ENCODE measurements at regions not wholly inside any gene's neighbourhood (a gene's known extent, or its start where the extent isn't known, plus 50 kb on each side); places are given as distances from the start of the nearest gene placed in this dataset.

DNA sequence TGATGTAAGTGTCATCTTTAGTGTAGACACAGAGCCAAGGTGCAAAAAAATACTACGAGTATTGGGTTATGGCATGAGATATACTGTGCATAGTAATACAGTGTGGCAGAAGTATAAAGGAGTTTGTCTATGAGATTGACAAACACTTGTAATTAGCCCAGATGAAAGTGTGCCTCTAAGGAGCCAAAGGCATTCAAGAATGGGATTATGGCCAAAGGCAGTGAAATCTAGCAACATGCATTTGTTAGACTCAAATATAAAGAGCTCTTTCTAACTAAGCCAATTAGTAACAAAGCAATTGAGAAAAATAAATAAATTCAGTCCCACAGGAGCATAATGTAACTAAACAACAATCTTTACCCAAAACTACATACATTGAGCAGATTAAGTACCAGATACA lies 1761.8 kb downstream of the SUCLG1 start:
- in situ Hi-C loops (cut with MboI; ENCODE audit: low pct_unique_long_range_greater_than_20kb, low sequenced_read_pairs): no loop called here
- DNase-seq: no peak

DNA sequence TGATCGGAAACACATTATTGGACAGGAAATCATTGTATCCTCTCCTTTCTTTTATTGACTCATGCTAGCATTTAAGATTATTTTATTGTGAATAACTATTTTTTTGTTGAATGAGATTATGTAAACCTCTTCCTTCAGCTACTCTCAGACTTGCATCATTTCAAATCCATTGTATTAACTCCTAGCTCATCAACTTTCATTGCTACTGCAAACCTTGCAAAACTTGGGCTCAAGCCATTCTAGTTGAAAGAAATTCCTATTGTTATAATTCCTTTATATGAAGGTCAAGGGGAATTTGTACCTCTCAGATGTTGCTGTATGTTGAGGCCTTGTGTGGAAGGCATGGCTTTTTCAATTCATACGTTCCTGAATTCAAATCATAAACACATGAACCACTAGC lies 1764.6 kb downstream of the SUCLG1 start:
- in situ Hi-C loops (cut with MboI; ENCODE audit: low pct_unique_long_range_greater_than_20kb, low sequenced_read_pairs): no loop called here
- no peak for DNase-seq

DNA sequence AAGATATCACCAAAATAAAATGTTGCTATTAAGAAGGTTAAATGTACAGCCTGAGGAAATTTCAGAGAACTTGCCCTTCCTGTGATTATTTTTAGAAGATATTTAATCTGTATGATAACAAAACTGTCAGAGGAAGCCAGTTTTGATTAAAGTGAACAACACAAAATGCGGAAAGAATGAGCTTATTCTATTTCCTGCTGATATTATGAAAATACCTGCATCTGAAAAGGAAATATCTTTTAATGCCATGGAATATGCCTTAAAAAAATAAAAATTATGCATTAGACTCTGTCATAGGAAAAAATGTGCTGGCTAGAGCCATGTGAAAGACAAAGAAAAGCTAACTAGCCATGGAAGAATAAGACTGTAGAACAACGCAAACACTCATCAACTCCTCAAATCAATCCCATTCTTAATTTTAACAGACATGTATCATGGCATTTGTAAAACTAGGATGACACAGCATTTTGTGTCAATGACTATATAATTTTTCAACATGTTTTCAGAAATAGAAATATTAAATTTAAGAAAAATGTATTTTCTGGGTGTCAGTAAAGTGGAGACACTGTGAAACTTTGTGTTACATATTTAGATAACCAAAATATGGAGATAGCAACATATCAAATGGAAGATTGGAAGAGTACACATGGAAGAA lies 1768.2 kb downstream of the SUCLG1 start:
- DNase-seq: no peak
- in situ Hi-C loops (cut with MboI; ENCODE audit: low pct_unique_long_range_greater_than_20kb, low sequenced_read_pairs): no loop called here

DNA sequence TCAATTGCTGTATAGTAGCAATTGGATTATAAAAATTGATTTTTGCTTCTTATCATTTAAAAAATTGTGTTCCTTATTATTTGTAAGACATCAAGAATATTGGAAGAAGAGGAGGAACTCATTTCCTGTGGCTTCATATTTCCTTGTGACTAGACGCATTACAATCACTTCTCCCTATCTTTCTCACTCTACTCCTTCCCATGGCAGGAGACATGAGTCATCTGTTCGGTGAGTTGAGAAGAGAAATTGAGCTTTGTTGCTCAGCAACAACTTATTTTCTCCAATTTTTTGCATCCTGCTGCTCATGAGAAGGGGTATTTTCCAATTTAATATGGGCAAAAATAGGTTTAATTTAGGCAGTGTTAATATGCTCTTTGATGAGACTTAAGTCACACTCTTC lies 1783.9 kb downstream of the SUCLG1 start:
- in situ Hi-C loops (cut with MboI; ENCODE audit: low pct_unique_long_range_greater_than_20kb, low sequenced_read_pairs): no loop called here
- DNase-seq: no peak

DNA sequence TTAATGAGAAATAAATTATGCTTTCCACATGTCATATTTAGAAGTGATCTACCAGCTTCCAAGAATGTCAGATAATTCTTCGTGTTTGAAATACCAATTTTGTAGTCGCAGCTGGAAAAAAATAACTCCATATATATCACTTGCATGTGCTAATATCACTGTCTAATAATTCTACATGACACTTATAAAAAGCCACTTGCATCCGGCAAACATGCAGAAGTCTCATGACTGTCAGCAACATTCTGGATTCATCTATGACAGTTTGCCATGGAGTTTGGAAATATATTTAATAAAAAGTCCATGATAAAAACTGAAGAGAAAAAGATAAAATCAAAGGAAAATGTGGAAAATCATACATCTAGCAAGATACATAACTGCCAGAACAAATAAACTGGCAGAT lies 1784.4 kb downstream of the SUCLG1 start:
- no peak for DNase-seq
- in situ Hi-C loops (cut with MboI; ENCODE audit: low pct_unique_long_range_greater_than_20kb, low sequenced_read_pairs): no loop called here

DNA sequence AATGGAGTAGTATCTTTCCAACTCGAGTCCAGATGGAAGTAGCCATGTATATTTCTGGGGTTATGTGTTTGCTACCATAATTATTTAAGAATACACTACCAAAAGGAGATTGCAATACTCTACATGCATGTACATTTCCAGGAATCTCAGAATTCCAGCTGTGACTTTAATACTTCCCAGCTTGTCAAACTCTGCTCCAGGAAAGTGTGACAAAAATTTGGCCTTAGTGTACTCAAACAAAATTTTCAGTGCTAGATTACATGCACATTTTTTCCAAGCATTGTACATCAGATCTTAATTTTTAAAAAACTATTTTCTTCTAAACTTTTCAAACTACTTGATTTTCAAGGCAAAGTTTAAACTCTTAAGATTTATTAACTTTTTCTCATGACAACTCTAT lies 1791.6 kb downstream of the SUCLG1 start:
- DNase-seq: no peak
- in situ Hi-C loops (cut with MboI; ENCODE audit: low pct_unique_long_range_greater_than_20kb, low sequenced_read_pairs): no loop called here

DNA sequence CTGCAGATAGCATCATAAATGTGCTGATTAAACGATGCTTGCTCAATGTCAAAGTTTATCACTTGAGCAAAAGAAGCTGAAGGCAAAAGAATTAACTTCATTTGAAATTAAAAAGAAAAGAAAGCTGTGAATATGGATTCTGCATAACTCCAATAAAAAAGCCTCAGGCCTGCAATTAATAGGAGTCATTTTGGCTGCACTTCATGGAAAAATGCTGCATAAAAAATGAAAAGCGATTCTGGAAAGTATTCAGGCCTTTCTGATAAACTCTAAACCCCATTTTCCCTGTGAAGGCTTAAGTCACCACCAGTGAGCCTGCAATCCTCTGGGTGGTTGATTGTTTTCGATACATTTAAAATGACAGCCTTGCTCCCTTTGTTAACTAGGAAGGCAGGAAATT lies 1793.4 kb downstream of the SUCLG1 start:
- in situ Hi-C loops (cut with MboI; ENCODE audit: low pct_unique_long_range_greater_than_20kb, low sequenced_read_pairs): no loop called here

DNA sequence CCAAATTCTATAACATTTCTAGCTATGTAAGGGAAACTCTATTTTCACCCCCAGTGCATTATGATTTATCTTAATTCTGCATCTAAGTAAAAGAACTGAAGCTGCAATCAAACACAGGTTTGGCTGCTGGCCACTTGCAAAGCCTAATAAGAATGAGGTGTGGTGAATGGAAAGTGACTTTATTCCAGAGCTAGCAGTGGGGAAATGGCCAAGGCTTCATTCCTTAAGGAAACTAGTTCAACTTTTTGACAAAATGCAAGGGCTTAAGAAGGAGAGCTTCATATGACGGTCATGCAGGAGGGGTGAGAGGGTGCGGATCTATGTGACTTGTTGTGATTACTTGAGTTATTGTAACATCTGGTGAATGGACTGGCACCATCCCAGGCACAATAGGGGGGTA lies 1802.0 kb downstream of the SUCLG1 start:
- in situ Hi-C loops (cut with MboI; ENCODE audit: low pct_unique_long_range_greater_than_20kb, low sequenced_read_pairs): no loop called here
- no peak for DNase-seq

More for the DNA sequence above, 1793.4 kb downstream of the SUCLG1 start:
- DNase-seq: no peak

DNA sequence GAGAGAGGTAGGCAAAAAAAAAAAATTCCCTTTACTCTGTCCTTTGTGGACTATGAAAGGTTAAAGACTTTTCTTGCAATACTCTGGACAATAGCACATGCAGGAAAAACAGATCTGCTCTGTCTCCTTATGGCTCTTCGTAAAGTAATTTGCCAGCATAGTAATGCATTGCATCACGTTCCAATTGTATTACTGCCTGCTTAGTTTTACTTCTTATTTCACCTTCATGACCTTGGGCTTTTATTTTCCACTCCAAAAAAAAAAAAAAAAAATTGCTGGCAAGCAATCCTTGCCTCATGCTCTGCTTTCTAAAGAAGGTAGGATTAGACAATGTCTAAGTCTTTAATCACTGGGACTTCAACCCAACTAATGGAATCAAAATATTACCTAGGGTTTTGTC lies 1802.7 kb downstream of the SUCLG1 start:
- in situ Hi-C loops (cut with MboI; ENCODE audit: low pct_unique_long_range_greater_than_20kb, low sequenced_read_pairs): no loop called here
- no peak for DNase-seq

DNA sequence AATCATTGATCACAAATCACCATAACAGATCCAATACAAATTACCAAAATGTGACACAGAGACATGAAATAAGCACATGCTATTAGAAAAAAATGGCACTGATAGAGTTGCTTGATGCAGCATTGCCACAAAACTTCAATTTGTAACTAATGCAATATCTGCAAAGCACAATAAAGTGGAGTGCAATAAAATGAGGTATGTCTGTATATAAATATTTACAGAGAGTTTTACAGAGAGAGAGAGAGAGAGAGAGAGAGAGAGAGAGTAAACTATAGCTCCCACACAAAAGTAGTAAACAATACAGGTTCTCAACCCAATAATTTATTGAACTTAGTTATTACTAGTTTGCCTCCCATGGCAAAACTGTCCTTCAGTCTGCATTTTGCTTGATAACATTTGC lies 1807.0 kb downstream of the SUCLG1 start:
- in situ Hi-C loops (cut with MboI; ENCODE audit: low pct_unique_long_range_greater_than_20kb, low sequenced_read_pairs): no loop called here
- no peak for DNase-seq

DNA sequence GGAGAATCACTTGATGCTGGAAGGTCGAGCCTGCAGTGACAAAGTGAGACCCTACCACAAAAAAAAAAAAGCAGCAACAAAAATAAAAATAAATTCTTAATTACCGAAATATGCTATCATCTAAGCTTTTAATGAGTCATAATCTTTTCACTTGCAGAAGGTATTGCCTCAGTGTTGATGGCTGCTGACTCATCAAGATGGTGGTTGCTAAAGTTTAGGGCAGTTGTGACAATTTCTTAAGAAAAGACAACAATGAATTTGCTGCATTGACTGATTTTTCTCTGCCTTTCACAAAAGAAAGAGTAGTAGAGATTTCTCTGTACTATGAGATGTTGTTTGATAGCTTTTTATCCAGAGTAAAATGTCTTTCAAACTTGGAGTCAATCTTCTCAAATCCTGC lies 1809.0 kb downstream of the SUCLG1 start:
- in situ Hi-C loops (cut with MboI; ENCODE audit: low pct_unique_long_range_greater_than_20kb, low sequenced_read_pairs): no loop called here
- DNase-seq: no peak

DNA sequence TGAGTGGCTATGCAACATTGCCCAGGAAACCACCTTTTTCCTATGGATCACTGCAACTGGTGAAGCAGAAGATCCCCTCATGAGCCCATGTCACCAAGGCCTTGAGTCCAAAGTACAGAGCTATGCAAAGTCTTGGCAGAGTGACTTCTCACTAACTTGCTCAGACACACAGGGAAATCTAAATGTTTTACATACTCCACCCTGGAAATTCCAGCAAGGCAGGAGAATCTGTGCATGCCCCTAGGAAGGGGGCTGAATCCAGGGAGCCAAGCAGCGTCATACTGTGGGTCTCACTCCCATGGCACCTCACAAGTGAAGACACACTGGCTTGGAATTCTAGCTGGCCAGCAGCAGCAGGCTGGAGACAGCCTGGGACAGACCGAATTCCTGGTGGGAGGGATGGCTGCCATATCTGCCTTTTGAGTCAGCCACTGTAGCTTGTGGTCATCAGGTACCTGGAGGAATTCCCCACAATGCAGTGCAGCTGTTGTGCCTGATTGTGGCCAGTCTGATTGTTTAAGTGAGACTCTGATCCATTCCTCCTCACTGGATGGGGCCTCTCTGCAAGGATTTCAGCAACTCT lies 1817.4 kb downstream of the SUCLG1 start:
- no peak for DNase-seq
- in situ Hi-C loops (cut with MboI; ENCODE audit: low pct_unique_long_range_greater_than_20kb, low sequenced_read_pairs): no loop called here

DNA sequence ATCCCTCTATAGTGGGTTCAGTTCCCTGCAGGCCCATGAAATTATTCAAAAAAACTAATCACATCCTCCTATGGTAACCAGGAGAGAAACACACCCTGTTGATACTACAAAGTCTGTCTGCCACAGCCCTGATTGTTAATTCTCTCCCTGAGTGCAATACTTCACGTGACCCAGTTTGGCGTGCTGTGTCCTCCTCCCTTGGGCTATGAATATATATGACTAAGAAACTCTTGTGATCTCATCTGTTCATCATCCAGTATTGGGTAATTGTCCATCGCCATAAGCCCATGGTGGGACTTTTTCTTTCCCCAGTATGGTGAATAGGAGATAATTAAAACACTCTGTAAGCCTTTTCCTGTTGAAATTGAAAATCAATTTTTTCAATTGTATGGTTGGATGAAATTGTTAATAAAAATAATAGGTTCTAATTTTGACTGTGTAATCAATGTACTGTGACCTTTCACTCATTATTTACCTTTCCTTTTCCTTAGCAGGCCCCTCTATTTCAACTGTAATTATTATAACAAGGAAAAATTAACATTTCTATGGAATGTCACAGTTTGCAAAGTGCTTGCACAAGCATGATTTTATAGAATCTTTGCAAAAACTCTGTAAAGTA lies 1822.6 kb downstream of the SUCLG1 start:
- DNase-seq: no peak
- in situ Hi-C loops (cut with MboI; ENCODE audit: low pct_unique_long_range_greater_than_20kb, low sequenced_read_pairs): no loop called here

DNA sequence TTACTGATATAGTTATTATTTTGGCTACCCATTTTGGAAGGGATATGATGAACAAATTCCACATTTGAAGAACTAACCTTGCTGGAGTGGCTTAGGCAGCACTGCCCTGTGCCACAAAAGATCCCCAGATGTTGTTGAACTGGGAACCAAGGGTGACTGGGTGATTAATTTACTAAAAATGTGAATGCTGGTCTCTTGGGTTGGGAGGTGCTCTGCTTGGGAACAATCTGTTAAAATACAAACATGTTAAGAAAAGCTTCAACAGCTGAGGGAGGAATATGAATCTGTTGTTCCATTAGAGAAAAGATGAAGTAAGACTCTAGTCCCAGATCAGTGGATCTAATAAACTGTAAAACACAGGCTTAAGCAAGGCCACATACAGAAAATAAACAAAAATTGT lies 1860.1 kb downstream of the SUCLG1 start:
- in situ Hi-C loops (cut with MboI; ENCODE audit: low pct_unique_long_range_greater_than_20kb, low sequenced_read_pairs): no loop called here

DNA sequence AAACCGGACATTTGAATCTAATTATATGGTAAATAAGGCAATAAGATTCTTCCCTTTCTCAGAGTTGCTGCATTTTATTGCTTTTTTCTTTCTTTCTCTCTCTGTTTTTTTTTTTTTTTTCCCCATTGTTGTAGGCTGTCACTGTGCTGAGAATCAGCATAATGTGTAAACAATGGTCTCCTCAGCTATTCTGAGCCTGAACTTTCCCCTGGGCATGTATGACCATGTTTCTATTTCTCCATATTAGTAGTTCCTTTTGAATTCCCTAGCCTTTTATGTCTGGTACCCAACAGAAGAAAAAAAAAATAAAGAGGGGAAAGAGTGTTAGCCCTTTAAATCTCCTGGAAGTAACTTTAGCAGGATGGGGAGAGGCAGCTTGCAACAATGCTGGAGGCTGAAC lies 1862.5 kb downstream of the SUCLG1 start:
- in situ Hi-C loops (cut with MboI; ENCODE audit: low pct_unique_long_range_greater_than_20kb, low sequenced_read_pairs): no loop called here
- no peak for DNase-seq

More for the DNA sequence above, 1860.1 kb downstream of the SUCLG1 start:
- DNase-seq: no peak

DNA sequence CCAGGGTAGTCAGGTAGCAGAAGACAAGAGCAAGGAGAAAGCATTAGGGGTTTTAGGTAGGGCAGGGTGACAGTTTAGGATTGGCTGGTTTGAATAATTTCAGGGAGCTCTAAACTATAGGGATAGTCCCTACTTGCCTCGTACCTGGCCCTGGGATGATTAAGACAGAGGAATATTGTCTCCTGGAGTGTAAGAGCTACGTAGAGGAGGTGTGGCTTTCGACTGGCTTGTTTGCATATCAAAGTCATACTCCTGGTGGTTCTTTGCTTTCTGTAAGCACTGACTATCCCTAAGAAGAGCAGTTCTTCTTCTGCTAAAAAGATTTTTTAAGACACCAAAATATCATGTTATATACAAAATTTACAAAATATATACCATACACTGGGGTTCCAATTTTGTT lies 1867.4 kb downstream of the SUCLG1 start:
- DNase-seq: no peak
- in situ Hi-C loops (cut with MboI; ENCODE audit: low pct_unique_long_range_greater_than_20kb, low sequenced_read_pairs): no loop called here

DNA sequence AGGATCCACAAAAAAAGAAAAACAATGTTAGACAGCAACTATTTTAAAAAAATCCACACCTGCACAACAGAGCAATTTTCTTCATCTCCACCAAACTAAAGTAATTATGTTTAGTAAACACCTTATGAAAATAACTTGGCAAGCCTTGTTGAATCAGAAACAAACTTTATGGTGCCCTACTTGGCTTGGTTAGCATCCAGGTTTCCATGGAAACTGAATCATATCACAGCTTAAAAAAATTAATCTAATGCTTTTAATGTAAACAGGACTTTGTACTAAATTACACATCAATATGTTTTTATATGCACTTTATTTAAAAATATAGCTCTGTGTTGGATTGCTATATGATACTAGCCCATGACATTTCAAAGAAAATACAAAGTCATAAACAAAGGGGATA lies 1882.4 kb downstream of the SUCLG1 start:
- no peak for DNase-seq
- in situ Hi-C loops (cut with MboI; ENCODE audit: low pct_unique_long_range_greater_than_20kb, low sequenced_read_pairs): no loop called here

DNA sequence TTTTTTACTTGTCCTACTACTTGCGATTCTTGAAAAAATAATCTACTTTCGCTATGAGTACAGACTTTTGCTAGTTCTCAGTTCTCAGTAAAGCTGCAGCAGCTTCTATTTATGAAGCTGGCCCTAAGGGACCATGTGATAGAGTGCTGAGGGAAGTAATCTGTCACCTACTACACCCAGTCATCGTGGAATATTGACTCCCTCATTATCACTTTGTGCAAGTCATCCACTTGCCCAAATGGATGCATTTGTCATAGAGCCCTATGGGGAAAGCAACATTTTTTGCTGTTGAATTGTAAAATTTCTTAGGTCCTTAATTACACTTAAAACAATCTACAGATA lies 1919.8 kb downstream of the SUCLG1 start:
- no peak for DNase-seq
- in situ Hi-C loops (cut with MboI; ENCODE audit: low pct_unique_long_range_greater_than_20kb, low sequenced_read_pairs): no loop called here

DNA sequence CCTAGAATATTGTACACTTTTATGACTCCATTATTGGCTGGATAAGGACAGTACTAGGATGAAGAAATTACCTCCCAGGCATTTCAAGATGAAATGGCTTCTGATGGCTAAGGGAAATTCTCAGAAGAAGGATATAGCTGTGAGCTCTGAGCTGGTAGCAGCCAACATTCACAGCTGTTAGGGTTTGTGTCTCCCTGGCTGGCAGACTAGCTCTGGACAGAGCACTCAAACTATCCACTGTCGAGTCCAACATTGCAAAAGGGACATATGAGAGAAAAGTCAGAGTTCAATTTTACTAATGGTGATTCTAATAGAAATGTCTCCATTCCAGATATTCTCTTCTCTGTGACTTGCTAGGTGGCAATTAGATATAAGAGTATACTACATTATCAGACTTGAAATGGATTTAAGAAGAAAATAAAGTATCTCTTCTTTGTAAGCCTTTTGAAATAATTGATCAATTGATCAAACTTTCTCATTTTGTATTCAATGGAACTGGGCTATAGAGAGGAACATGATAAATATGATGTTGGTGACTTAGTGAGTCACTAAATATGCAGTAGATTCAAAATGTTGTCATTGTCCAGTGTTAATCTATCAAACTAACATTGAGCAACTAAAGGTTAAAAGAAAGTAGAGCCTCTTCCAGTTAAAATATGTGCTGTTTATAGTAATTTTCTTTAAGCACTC lies 1920.3 kb downstream of the SUCLG1 start:
- in situ Hi-C loops (cut with MboI; ENCODE audit: low pct_unique_long_range_greater_than_20kb, low sequenced_read_pairs): no loop called here
- DNase-seq: no peak

DNA sequence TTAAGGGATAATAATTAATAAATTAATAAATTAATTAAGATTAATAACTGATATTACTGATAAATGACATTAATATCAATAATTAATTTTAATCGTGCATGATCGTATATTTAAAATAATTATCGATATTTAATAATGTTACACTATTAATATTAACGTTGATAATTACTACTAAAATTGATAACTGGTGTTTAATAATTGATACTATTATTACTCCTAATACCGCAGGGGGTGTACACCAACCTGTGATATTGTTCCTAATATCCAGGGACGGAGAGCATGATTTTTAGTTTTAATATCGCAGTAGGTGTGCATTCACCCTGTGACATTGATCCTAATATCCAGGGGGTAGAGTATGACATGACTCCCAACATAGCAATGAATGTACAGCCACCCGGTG lies 1930.8 kb downstream of the SUCLG1 start:
- DNase-seq: no peak
- in situ Hi-C loops (cut with MboI; ENCODE audit: low pct_unique_long_range_greater_than_20kb, low sequenced_read_pairs): no loop called here

DNA sequence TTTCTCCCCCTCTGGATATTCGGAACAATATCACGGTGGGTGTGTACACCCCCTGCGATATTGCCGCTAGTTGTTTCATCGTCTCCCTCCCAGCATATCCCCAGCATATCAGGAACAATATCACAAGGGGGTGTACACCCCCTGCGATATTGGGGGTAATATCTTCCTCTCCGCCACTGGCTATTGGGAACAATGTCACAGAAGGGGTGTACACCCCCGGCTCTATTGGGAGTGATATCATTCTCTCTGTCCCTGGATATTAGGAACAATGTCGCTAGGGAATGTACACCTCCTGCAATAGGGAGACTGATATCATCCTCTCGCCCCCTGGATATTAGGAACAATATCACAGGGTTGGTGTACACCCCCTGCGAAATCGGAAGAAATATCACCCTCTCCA lies 1932.0 kb downstream of the SUCLG1 start:
- peak; percentile 35 for DNase-seq
- in situ Hi-C loops (cut with MboI; ENCODE audit: low pct_unique_long_range_greater_than_20kb, low sequenced_read_pairs): no loop called here
